Panc1 (cell line): ENCODE measurements at regions not wholly inside any gene's neighbourhood (a gene's known extent, or its start where the extent isn't known, plus 50 kb on each side); places are given as distances from the start of the nearest gene placed in this dataset.

Experiments used
- ATAC-seq: fragments of 200-7000 bp; cut with Tn5 transposase; 2 replicates; pipeline ENCODE4 v1.9.1; 2020; ENCODE audit warnings: mild to moderate bottlenecking, moderate library complexity
- BruUV-seq: library from RNA; stranded (reverse); fragments of 400-500 nt; replicated peaks from 2 replicates; lab custom pipeline; 2021; lab: Mats Ljungman, UMichigan
- CTCF ChIA-PET: fragments of 300-600 bp; sonication (Branson Sonifier 250); formaldehyde crosslinking; loops from one replicate; lab custom pipeline; 2022; ENCODE audit warnings: antibody characterized with exemption; lab: Charles Lee
- POLR2A ChIA-PET: fragments of 300-600 bp; sonication (Branson Sonifier 250); formaldehyde crosslinking; loops from one replicate; lab custom pipeline; 2022; ENCODE audit warnings: antibody characterized with exemption; lab: Charles Lee
- DNase-seq: peaks from one replicate; pipeline ENCODE4 v3.0.0-alpha.2; 2010; ENCODE audit warnings: low read depth, low spot score
- H3K27ac ChIP-seq: 2 replicates; pipeline ENCODE4 v1.5.1; 2011; ENCODE audit warnings: mild to moderate bottlenecking, low read length, inconsistent platforms
- H3K27me3 ChIP-seq: fragments of 200-500 bp; sonication (Bioruptor generic); 2 replicates; pipeline ENCODE4 v1.6.0; 2014; ENCODE audit warnings: low read length, inconsistent platforms; ENCODE audit not compliant: control insufficient read depth, insufficient read depth
- H3K36me3 ChIP-seq: fragments of 200-500 bp; sonication (Bioruptor generic); 2 replicates; pipeline ENCODE4 v1.5.1; 2014; ENCODE audit warnings: inconsistent platforms, mild to moderate bottlenecking, low read length, moderate library complexity; ENCODE audit not compliant: control insufficient read depth, insufficient read depth
- H3K4me1 ChIP-seq: 2 replicates; pipeline ENCODE4 v1.5.1; 2011; ENCODE audit warnings: inconsistent platforms, mild to moderate bottlenecking, low read length, moderate library complexity; ENCODE audit not compliant: control insufficient read depth, insufficient read depth
- H3K4me3 ChIP-seq, 2 experiments: 2 replicates each; pipeline ENCODE4 v1.5.1; 2011 to 2012; ENCODE audit warnings: low read depth in 2 of 2, low read length in 2 of 2, mild to moderate bottlenecking in 2 of 2, inconsistent platforms in 1 of 2, moderate library complexity in 1 of 2
- H3K9me3 ChIP-seq: fragments of 200-500 bp; sonication (Bioruptor generic); 2 replicates; pipeline ENCODE4 v1.5.1; 2014; ENCODE audit warnings: low read depth, mild to moderate bottlenecking, inconsistent platforms, low read length, moderate library complexity; ENCODE audit not compliant: control insufficient read depth, insufficient read depth
- POLR2AphosphoS5 ChIP-seq: IDR thresholded peaks from 2 replicates; pipeline ENCODE4 v1.6.1; 2012; ENCODE audit warnings: mild to moderate bottlenecking, low read depth, low read length, moderate library complexity
- SIN3A ChIP-seq: IDR thresholded peaks from 2 replicates; pipeline ENCODE4 v1.6.1; 2012; ENCODE audit warnings: low read depth, mild to moderate bottlenecking, low read length, moderate library complexity, borderline replicate concordance; ENCODE audit not compliant: insufficient read depth
- TCF7L2 ChIP-seq: IDR thresholded peaks from 2 replicates; pipeline ENCODE4 v1.6.1; 2011; ENCODE audit warnings: mild to moderate bottlenecking, low read depth, low read length, inconsistent platforms
- in situ Hi-C: cut with HindIII; loops from 2 replicates; pipeline ENCODE4 v1.10.0; 2016; ENCODE audit warnings: low sequenced_read_pairs, low pct_unique_long_range_greater_than_20kb
- intact Hi-C: fragments of 100-400 bp; cut with micrococcal nuclease; formaldehyde crosslinking; loops from one replicate; pipeline ENCODE4 v1.10.0; 2022; ENCODE audit not compliant: unreplicated experiment
- TF ChIP-seq, protein P1 (sequence below), 2 experiments: IDR thresholded peaks; 2 replicates each; pipeline ENCODE4 v1.6.1; 2011 to 2012; ENCODE audit warnings: low read depth in 2 of 2, control low read depth in 1 of 2, low read length in 1 of 2, mild to moderate bottlenecking in 1 of 2, moderate library complexity in 1 of 2; ENCODE audit not compliant: insufficient read depth in 1 of 2
- TF ChIP-seq, protein P2 (sequence below): fragments of 450-650 bp; IDR thresholded peaks from 2 replicates; pipeline ENCODE4 v1.5.1; 2017; ENCODE audit warnings: mild to moderate bottlenecking

DNA sequence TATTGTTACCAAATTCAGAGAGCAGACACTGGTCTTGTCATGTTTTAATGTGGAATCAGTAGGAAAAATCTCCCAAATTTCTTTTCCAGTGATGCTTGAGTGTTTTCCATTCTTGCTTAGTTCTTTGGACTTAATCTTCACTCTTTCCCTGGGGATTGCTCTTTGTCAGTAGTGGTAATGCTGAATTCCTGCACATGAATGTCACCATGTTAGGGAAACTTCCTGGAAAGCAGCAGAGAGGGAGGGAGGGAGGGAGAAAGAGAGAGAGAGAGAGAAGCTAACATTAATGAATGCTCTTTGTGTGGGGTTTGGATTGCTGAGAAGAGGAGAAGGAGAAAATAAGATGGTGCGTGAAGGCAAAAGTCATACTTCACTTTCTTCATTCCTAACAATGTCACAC is 295.3 kb upstream of the COBL start:
- Histone ChIP-seq H3K4me3 (no peak overlapping the region), H3K9me3 (no peaks in the 10 kb centered on the region), H3K27ac (no peak overlapping the region), H3K4me1 (peaks cover 6% of the 10 kb centered on the region), H3K36me3 (no peaks in the 10 kb centered on the region), H3K27me3 (peaks cover 10% of the 10 kb centered on the region)
- in situ Hi-C loops (no loop called here), intact Hi-C loops (no loop called here)
- DNase-seq (no peak), ATAC-seq (no peak)
- BruUV-seq = no TSS peak
- CTCF ChIA-PET = no interaction called here
- TF ChIP-seq TCF7L2 = no peak
- POLR2A ChIA-PET = no interaction called here

DNA sequence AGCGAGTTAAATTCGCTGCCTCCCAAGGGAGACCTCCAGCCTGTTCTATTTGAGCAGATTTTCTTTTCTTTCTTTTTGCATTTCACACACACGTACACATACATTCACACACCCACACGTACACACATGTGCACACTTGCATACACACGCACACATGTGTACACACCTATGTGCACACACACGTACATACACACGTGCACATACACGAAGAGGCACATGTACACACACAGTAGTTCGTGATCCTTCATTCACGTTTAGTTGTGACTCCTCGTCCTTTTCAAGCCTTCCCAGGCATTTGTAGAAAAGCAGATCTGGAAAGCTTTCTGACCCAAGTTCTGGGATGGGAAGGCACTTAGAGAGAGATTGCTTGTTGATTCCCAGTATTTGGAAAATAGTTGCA is 290.8 kb upstream of the COBL start:
- in situ Hi-C loops (no loop called here), intact Hi-C loops (no loop called here)
- Histone ChIP-seq H3K4me1 (peaks cover 12% of the 10 kb centered on the region), H3K27me3 (peaks cover 8% of the 10 kb centered on the region), H3K27ac (no peak overlapping the region), H3K9me3 (no peaks in the 10 kb centered on the region), H3K4me3 (no peak overlapping the region), H3K36me3 (no peaks in the 10 kb centered on the region)
- BruUV-seq = no TSS peak
- ATAC-seq = peak; percentile 50; the same call in 1 of the 2 replicates
- ChIA-PET CTCF (no interaction called here), POLR2A (no interaction called here)
- DNase-seq = no peak
- TF ChIP-seq, protein P1, sequence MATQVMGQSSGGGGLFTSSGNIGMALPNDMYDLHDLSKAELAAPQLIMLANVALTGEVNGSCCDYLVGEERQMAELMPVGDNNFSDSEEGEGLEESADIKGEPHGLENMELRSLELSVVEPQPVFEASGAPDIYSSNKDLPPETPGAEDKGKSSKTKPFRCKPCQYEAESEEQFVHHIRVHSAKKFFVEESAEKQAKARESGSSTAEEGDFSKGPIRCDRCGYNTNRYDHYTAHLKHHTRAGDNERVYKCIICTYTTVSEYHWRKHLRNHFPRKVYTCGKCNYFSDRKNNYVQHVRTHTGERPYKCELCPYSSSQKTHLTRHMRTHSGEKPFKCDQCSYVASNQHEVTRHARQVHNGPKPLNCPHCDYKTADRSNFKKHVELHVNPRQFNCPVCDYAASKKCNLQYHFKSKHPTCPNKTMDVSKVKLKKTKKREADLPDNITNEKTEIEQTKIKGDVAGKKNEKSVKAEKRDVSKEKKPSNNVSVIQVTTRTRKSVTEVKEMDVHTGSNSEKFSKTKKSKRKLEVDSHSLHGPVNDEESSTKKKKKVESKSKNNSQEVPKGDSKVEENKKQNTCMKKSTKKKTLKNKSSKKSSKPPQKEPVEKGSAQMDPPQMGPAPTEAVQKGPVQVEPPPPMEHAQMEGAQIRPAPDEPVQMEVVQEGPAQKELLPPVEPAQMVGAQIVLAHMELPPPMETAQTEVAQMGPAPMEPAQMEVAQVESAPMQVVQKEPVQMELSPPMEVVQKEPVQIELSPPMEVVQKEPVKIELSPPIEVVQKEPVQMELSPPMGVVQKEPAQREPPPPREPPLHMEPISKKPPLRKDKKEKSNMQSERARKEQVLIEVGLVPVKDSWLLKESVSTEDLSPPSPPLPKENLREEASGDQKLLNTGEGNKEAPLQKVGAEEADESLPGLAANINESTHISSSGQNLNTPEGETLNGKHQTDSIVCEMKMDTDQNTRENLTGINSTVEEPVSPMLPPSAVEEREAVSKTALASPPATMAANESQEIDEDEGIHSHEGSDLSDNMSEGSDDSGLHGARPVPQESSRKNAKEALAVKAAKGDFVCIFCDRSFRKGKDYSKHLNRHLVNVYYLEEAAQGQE (IDR thresholded peaks at IDR 0.05; ENCODE audit: insufficient read depth in 1 of 2, low read depth in 2 of 2, low read length in 1 of 2) = no peak
- TF ChIP-seq TCF7L2 (no peak), SIN3A (no peak), POLR2AphosphoS5 (no peak)
- TF ChIP-seq, protein P2, sequence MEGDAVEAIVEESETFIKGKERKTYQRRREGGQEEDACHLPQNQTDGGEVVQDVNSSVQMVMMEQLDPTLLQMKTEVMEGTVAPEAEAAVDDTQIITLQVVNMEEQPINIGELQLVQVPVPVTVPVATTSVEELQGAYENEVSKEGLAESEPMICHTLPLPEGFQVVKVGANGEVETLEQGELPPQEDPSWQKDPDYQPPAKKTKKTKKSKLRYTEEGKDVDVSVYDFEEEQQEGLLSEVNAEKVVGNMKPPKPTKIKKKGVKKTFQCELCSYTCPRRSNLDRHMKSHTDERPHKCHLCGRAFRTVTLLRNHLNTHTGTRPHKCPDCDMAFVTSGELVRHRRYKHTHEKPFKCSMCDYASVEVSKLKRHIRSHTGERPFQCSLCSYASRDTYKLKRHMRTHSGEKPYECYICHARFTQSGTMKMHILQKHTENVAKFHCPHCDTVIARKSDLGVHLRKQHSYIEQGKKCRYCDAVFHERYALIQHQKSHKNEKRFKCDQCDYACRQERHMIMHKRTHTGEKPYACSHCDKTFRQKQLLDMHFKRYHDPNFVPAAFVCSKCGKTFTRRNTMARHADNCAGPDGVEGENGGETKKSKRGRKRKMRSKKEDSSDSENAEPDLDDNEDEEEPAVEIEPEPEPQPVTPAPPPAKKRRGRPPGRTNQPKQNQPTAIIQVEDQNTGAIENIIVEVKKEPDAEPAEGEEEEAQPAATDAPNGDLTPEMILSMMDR = no peak

DNA sequence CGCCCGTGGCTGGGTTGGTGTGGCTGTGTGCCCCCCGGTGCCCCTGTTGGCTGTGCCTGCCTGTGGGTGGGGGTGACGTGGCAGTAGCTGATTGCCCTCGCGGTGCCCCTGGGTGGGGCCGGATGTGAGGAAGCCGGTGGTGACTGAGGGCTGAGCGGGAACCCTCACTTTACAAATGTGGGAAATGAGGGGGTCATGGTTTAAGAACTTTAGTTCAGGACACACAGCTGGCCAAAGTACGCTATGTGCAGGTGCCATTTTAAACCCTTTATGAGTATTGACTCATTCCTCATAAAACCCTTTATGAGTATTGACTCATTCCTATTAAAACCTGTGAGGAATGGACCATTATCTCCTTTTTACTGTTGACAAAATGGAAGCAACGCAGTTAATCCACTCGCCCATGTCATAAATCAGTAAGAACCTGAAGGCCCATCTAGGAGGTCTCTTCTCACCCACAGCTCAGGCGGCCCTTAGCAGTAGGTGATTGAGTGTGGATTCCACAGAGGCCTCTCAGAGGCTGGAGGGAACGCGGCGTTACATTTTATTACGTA is 290.1 kb upstream of the COBL start:
- Histone ChIP-seq H3K27ac (no peak overlapping the region), H3K36me3 (no peaks in the 10 kb centered on the region), H3K4me3 (no peak overlapping the region), H3K27me3 (peaks cover 8% of the 10 kb centered on the region), H3K4me1 (peaks cover 12% of the 10 kb centered on the region), H3K9me3 (no peaks in the 10 kb centered on the region)
- no TSS peak for BruUV-seq
- intact Hi-C loops = no loop called here
- no peak for TF ChIP-seq SIN3A
- TF ChIP-seq, protein P2 = no peak
- peak; percentile 89 for TF ChIP-seq TCF7L2
- TF ChIP-seq POLR2AphosphoS5 = peak; percentile 80
- in situ Hi-C loops = no loop called here
- CTCF ChIA-PET = no interaction called here
- ATAC-seq = peak; percentile 94
- POLR2A ChIA-PET = no interaction called here
- peak; percentile 25 for DNase-seq
